Thoracic aorta (tissue), 2 donors: ENCODE measurements at regions not wholly inside any gene's neighbourhood (a gene's known extent, or its start where the extent isn't known, plus 50 kb on each side); places are given as distances from the start of the nearest gene placed in this dataset.

Source experiments
- ATAC-seq: fragments of 150-250 bp; one replicate; pipeline ENCODE4 v1.8.0; 2017; ENCODE audit warnings: low read depth; ENCODE audit not compliant: insufficient number of reproducible peaks, low FRiP score
- DNase-seq: peaks from one replicate; pipeline ENCODE4 v3.0.0-alpha.2; 2020; ENCODE audit warnings: low spot score
- H3K27ac ChIP-seq, 2 donors: fragments of 200-600 bp; sonication (generic); 1 replicate in 1 of 2; 2 replicates in 1 of 2; pipeline ENCODE4 v1.5.1; 2016; ENCODE audit warnings: mild to moderate bottlenecking in 2 of 2, moderate library complexity in 2 of 2
- H3K27me3 ChIP-seq: fragments of 200-600 bp; sonication (generic); replicated peaks from 2 replicates; pipeline ENCODE4 v1.6.0; 2016; ENCODE audit warnings: mild to moderate bottlenecking; ENCODE audit not compliant: insufficient read depth
- H3K36me3 ChIP-seq: fragments of 200-600 bp; sonication (generic); one replicate; pipeline ENCODE4 v1.5.1; 2016
- H3K4me1 ChIP-seq, 2 donors: fragments of 200-600 bp; sonication (generic); 1 replicate in 1 of 2; 2 replicates in 1 of 2; pipeline versions ENCODE4 v1.5.1 to v1.6.0; 2016; ENCODE audit warnings: low read depth in 2 of 2, mild to moderate bottlenecking in 1 of 2; ENCODE audit not compliant: control insufficient read depth in 1 of 2
- H3K4me3 ChIP-seq: fragments of 200-600 bp; sonication (generic); 2 replicates; pipeline ENCODE4 v1.5.1; 2016; ENCODE audit warnings: mild to moderate bottlenecking
- H3K9me3 ChIP-seq: fragments of 200-600 bp; sonication (generic); 2 replicates; pipeline ENCODE4 v1.5.1; 2016
- CTCF ChIP-seq: fragments of 200-600 bp; sonication (generic); IDR thresholded peaks from one replicate; pipeline ENCODE4 v1.5.1; 2019; ENCODE audit warnings: antibody characterized with exemption

- Histone ChIP-seq H3K27me3 (no peaks in the 10 kb centered on the region), H3K4me3 (peak overlapping the region; percentile 49), H3K9me3 (no peaks in the 10 kb centered on the region), H3K4me1 (peaks cover 0 to 15% of the 10 kb centered on the region in 2 donors), H3K36me3 (no peaks in the 10 kb centered on the region), H3K27ac (peak overlapping the region; percentile 66 to 78)
- ATAC-seq (no peak), DNase-seq (no peak)
- no peak for TF ChIP-seq CTCF
Observed at GRCh38 chr10:3493621-3494020, 291.4 kb downstream of the KLF6 start.

GRCh38 chr10:3491571-3491970, 293.4 kb downstream of the KLF6 start:
- DNase-seq (no peak), ATAC-seq (no peak)
- Histone ChIP-seq H3K4me3 (no peak overlapping the region), H3K9me3 (no peaks in the 10 kb centered on the region), H3K27ac (no peak overlapping the region), H3K36me3 (no peaks in the 10 kb centered on the region), H3K4me1 (peaks cover 0 to 11% of the 10 kb centered on the region in 2 donors), H3K27me3 (no peaks in the 10 kb centered on the region)
- TF ChIP-seq CTCF: no peak

GRCh38 chr10:3487228-3487627, 297.8 kb downstream of the KLF6 start:
- H3K27me3 ChIP-seq: no peaks in the 10 kb centered on the region
- no peak for TF ChIP-seq CTCF
- no peaks in the 10 kb centered on the region for H3K36me3 ChIP-seq
- H3K27ac ChIP-seq: no peak overlapping the region
- no peak for ATAC-seq
- no peaks in the 10 kb centered on the region for H3K9me3 ChIP-seq
- H3K4me3 ChIP-seq: no peak overlapping the region
- no peak for DNase-seq
- peaks cover 0 to 5% of the 10 kb centered on the region in 2 donors for H3K4me1 ChIP-seq

- no peak for TF ChIP-seq CTCF
- Histone ChIP-seq H3K36me3 (no peaks in the 10 kb centered on the region), H3K9me3 (no peaks in the 10 kb centered on the region), H3K4me1 (peaks cover 0 to 11% of the 10 kb centered on the region in 2 donors), H3K27me3 (no peaks in the 10 kb centered on the region), H3K27ac (no peak overlapping the region), H3K4me3 (no peak overlapping the region)
- ATAC-seq (no peak), DNase-seq (no peak)
Observed at GRCh38 chr10:3486346-3487065, 298.5 kb downstream of the KLF6 start.

- Histone ChIP-seq H3K4me1 (peaks cover 0 to 12% of the 10 kb centered on the region in 2 donors), H3K27me3 (no peaks in the 10 kb centered on the region), H3K36me3 (no peaks in the 10 kb centered on the region), H3K27ac (no peak overlapping the region), H3K9me3 (no peaks in the 10 kb centered on the region), H3K4me3 (no peak overlapping the region)
- TF ChIP-seq CTCF: no peak
- ATAC-seq (no peak), DNase-seq (no peak)
Observed at GRCh38 chr10:3485057-3485686, 299.8 kb downstream of the KLF6 start.
